Ishikawa (cell line): ENCODE measurements at regions not wholly inside any gene's neighbourhood (a gene's known extent, or its start where the extent isn't known, plus 50 kb on each side); places are given as distances from the start of the nearest gene placed in this dataset.
A peak's percentile ranks its signal among the peaks of the same experiment; 100 is the strongest.

ENCODE experiments used
- CEBPB ChIP-seq: IDR thresholded peaks from 2 replicates; pipeline ENCODE4 v1.6.1; 2012
- CREB1 ChIP-seq: IDR thresholded peaks from 2 replicates; pipeline ENCODE4 v1.6.1; 2012; ENCODE audit warnings: low read depth
- EGR1 ChIP-seq: IDR thresholded peaks from 2 replicates; pipeline ENCODE4 v1.6.1; 2012
- EP300 ChIP-seq: IDR thresholded peaks from 2 replicates; pipeline ENCODE4 v1.6.1; 2012; ENCODE audit warnings: borderline replicate concordance
- FOXM1 ChIP-seq: IDR thresholded peaks from 2 replicates; pipeline ENCODE4 v1.6.1; 2012; ENCODE audit warnings: low read depth, borderline replicate concordance
- NFIC ChIP-seq: IDR thresholded peaks from 2 replicates; pipeline ENCODE4 v1.6.1; 2012
- RAD21 ChIP-seq: IDR thresholded peaks from 2 replicates; pipeline ENCODE4 v1.6.1; 2012; ENCODE audit warnings: low read depth
- REST ChIP-seq: IDR thresholded peaks from 2 replicates; pipeline ENCODE4 v1.6.1; 2012; ENCODE audit warnings: low read depth, mild to moderate bottlenecking
- TAF1 ChIP-seq: IDR thresholded peaks from 2 replicates; pipeline ENCODE4 v1.6.1; 2012; ENCODE audit warnings: low read depth, mild to moderate bottlenecking
- TCF12 ChIP-seq: IDR thresholded peaks from 2 replicates; pipeline ENCODE4 v1.6.1; 2012; ENCODE audit warnings: low read depth
- TEAD4 ChIP-seq: IDR thresholded peaks from 2 replicates; pipeline ENCODE4 v1.6.1; 2012
- YY1 ChIP-seq: IDR thresholded peaks from 2 replicates; pipeline ENCODE4 v1.6.1; 2012; ENCODE audit warnings: low read depth
- ZBTB7A ChIP-seq: IDR thresholded peaks from 2 replicates; pipeline ENCODE4 v1.6.1; 2012; ENCODE audit warnings: low read depth
- TF ChIP-seq, protein P1 (sequence below): IDR thresholded peaks from 2 replicates; pipeline ENCODE4 v1.6.1; 2012
- TF ChIP-seq, protein P2 (sequence below): IDR thresholded peaks from 2 replicates; pipeline ENCODE4 v1.6.1; 2012

DNA sequence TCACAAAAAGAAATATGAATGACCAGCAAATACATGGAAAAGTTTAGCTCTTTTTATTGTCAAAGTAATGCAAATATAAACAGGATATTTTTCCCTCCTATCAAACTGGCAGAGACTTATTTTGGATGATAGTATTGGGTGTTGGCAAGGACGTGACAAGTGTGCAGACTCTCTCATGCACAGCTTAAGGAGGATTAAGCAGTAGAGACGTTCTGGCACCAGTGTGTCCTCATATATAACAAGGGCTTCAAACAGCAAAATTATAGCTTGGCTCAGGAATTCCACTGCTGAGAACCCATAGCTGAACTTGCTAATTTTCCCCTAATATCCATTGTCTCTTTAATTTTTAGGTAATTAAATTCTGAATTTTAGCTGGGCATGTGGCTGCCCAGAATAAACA lies 114.4 kb downstream of the FAM124B start:
- TF ChIP-seq TAF1 (no peak), CEBPB (no peak), EGR1 (no peak), CREB1 (no peak), REST (no peak), YY1 (no peak), TCF12 (no peak), RAD21 (no peak), ZBTB7A (no peak), TEAD4 (no peak), EP300 (no peak), NFIC (no peak)

GRCh38 chr2:224286923-224287322 lies 115.0 kb downstream of the FAM124B start:
- TF ChIP-seq CEBPB, result no peak
- no peak for TF ChIP-seq EP300
- TF ChIP-seq EGR1, result no peak
- TF ChIP-seq, protein P1, sequence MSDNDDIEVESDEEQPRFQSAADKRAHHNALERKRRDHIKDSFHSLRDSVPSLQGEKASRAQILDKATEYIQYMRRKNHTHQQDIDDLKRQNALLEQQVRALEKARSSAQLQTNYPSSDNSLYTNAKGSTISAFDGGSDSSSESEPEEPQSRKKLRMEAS, result no peak
- no peak for TF ChIP-seq FOXM1
- TF ChIP-seq TCF12, result no peak
- TF ChIP-seq REST, result no peak
- TF ChIP-seq CREB1, result no peak
- TF ChIP-seq TEAD4, result no peak
- TF ChIP-seq TAF1, result no peak
- TF ChIP-seq, protein P2, sequence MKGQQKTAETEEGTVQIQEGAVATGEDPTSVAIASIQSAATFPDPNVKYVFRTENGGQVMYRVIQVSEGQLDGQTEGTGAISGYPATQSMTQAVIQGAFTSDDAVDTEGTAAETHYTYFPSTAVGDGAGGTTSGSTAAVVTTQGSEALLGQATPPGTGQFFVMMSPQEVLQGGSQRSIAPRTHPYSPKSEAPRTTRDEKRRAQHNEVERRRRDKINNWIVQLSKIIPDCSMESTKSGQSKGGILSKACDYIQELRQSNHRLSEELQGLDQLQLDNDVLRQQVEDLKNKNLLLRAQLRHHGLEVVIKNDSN, result no peak
- TF ChIP-seq YY1, result no peak
- no peak for TF ChIP-seq RAD21
- no peak for TF ChIP-seq NFIC
- TF ChIP-seq ZBTB7A, result no peak

- peak; percentile 68 for TF ChIP-seq RAD21
- no peak for TF ChIP-seq EP300
Measured at GRCh38 chr2:224284134-224284946, 117.6 kb downstream of the FAM124B start.

GRCh38 chr2:224283466-224283965 lies 118.4 kb downstream of the FAM124B start:
- no peak for TF ChIP-seq EGR1

GRCh38 chr2:224281374-224281773 lies 120.5 kb downstream of the FAM124B start:
- TF ChIP-seq, protein P1, result no peak
- TF ChIP-seq RAD21 (no peak), CEBPB (no peak), EGR1 (no peak), EP300 (no peak), CREB1 (no peak), TEAD4 (no peak), TCF12 (no peak), TAF1 (no peak), NFIC (no peak), YY1 (no peak), FOXM1 (no peak)
- TF ChIP-seq, protein P2, result no peak

GRCh38 chr2:224278531-224278930 lies 123.4 kb downstream of the FAM124B start:
- TF ChIP-seq TAF1 (no peak), TCF12 (no peak), CEBPB (no peak), NFIC (no peak), CREB1 (no peak), REST (no peak), FOXM1 (no peak), EP300 (no peak), RAD21 (no peak), EGR1 (no peak)
- TF ChIP-seq, protein P2, result no peak
- TF ChIP-seq, protein P1, result no peak
